SKM-1 treated with dmso at 0.1 percent for 144 hours (cell line): ENCODE measurements at regions not wholly inside any gene's neighbourhood (a gene's known extent, or its start where the extent isn't known, plus 50 kb on each side); places are given as distances from the start of the nearest gene placed in this dataset.
A peak's percentile ranks its signal among the peaks of the same experiment; 100 is the strongest.
"Not testable (repeated sequence)": the region's sequence is repeated elsewhere in the genome, so short reads cannot be mapped to it uniquely, and the experiment has no call there.

Experiments
- DNase-seq: peaks from one replicate; lab custom pipeline; 2025; ENCODE audit not compliant: unreplicated experiment; lab: John Stamatoyannopoulos, UW

DNA sequence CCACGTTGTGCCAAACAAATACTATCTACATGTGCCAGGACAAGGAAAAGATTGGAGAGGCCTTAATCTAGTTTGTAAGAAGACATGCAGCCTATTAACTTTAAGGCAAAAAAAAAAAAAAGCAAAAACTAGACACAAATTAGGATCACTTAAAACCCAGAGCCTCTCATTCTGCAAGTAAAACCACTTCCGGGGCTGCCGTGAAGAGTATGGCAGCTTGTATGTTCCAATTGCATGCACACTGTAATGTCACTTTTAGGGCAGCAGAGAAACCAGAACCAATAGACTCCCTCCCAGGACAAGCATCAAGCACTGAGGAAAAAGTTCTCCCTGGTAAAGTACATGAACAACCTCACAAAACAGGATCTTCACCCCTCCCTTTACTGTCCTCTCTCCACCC, 70.6 kb downstream of the RSL24D1 start:
- DNase-seq, result no peak

DNA sequence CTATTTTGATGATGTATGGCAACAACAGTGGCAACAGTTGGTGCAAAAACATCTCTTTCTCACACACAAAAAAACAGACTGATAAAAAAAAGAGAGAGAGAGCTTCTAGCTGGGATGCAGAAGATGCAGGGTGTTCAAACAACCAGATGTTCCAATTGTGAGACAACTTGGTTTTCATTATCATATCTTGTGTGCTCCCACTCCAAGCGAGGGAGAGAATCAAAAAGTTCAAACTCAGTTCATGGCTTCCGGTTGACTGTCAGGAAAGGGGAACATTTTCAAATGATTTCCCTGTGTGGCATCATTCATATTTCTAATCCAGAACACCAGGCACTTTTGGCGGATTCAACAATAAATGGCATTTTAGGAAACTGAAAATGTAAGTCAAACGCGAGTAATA, 72.1 kb downstream of the RSL24D1 start:
- no peak for DNase-seq

DNA sequence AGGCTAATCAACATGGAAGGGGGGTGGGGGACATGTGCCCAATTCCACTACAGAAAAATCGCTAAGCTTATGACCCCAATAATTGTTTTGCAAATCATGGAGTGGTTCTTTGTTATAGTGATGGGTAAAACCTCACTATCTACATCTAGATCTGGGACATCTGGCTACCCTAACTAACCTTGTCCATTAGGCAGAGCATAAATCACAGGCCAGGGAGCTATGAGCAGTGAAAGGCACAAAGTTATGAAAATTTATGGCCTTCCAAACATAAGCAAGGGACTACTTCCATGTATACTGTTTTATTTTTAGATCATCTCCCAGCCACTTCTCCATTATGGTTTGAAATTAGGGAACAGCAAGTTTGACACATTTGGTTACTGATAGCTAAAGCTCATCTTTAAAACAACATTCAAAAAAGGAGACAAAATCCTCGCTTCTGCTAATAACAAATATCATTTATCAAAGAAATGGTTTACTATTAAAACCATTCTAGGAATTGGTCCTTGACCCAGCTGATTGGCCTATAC, 78.3 kb downstream of the RSL24D1 start:
- DNase-seq, result no peak

DNA sequence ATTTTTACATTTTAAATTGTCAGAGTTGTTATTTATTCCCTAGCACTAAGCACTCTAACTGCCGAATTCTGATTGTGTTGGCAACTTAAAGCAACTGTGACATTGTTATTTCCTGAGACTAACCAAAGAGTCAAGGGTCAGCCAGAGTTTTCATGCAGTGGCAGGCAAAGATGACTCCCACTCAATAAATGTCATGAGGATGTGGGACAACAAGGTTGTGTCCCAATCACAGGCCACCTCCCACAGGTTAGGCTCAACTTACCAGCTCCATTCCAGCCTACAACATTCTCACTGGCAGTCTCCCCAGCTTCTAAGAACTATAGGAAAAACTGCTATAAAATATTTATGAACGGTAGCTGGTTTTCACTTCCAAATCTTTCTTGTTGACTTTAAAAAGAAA, 80.1 kb downstream of the RSL24D1 start:
- DNase-seq, result no peak

DNA sequence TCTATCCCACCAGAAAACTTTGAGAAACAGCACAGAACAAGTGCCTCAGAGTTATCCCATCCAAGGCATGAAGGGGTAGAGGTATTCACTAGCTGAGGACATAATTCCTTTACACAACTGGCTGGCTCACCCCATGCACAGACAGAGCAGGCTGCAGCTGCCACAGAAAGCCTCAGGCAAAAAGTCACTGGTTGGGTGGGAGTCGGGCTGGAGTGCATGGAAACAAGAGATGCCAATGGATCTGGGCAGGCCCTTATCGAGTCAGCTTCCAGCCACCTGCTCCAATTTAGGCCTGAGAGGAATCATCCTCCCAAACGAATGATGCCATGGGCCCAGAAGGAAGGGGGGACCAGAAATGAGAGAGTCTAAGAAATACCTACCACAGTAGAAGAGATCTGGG, 83.0 kb downstream of the RSL24D1 start:
- DNase-seq, result no peak

DNA sequence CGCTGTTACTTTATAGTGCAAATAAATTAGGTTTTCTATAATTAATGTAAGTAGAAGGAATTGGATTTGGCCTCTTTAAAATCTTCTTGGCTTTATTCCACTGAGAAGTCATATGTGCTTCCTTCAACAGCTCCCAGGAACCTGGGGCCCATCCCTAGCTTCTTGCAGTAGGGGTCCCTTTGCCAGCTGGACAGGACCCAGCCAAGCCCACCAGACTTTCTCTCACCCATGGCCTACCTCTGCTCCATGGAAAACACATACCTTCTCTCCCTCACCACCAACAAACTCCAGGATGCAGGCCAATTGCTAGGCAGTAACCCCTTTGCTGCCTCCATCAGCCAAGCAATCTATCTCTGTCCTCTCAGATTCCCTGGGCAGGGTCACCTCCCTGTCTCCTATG, 84.0 kb downstream of the RSL24D1 start:
- DNase-seq, result no peak

DNA sequence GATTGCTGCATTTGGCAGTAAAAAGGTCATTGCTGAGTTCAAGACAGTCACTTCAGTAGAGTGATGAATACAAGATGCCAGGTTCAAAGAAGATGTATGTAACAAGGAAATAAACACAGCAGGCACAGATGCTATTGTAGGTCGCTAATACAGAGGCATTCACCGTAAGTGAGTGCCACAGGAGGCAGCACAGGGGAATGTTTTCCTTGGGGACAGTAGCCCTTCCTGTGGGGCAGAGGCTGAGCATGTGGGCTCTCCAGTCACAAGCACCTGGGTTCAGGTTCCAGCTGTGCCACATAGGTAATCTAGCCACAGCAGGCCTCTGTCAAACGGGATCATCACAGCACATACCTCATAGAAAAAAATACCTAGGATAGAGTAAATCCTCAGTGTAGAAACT, 86.3 kb downstream of the RSL24D1 start:
- no peak for DNase-seq

DNA sequence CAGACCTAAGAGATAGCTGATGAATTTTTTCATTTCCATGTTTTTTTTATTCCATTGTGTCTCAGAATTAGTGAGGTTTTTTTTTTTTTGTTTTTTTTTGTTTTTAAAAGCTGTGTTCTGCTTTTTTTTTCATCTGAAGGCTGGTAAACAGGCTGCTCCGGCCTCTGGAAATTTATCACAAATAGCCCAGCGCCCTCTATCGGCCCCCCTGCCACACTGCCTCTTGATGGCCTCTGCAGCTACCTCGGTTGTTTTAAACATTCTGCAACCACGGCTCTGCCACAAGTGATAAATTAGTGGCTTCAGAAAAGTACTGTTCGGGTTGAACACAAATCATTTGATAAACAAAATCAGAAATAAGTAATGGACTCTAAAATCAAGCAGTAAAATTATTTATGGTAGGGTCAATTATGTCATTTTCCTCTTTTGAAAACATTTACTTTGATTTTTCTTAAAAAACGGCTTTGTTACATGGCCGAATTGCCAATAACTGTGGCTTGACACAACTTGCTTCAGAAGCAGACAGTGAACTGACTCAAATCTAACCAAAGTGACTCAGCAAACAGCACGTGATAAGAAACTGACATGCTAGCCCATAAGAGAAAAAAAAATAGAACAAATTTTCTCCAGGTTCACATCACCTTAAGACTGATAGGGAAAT, 87.8 kb downstream of the RSL24D1 start:
- DNase-seq, result peak; percentile 40

DNA sequence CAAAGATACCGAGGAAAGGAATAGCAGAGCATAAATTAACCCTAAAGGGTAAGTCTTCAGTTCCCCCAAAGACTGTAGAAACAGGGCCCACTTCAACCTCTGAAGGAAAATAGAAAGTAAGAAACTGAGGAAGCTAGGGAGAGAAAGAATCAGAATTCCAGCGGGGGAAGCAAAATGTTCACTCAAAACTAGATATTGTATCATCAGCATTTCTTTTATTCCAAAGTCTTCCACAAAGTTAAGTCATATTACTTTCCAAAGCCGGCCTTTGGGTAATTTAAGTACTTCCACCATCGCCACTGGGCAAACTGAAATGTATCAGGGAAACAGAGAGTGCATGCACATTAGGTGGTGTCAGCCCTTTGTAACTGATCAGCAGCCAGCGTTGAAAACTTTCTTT, 88.3 kb downstream of the RSL24D1 start:
- DNase-seq, result no peak

DNA sequence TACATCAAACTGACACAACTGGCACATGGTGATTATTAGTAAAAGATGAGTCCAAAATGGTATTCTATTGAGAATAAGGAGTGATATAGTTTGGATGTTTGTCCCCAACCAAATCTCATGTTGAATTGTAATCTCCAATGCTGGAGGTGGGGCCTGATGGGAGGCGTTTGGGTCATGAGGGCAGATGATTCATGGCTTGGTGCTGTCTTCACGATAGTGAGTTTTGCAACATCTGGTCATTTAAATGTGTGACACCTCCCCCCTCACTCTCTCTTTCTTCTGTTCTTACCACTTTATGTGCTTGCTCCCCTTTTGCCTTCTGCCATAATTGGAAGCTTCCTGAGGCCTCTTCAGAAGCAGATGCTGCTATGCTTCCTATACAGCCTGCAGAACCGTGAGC, 90.6 kb downstream of the RSL24D1 start:
- DNase-seq, result no peak

DNA sequence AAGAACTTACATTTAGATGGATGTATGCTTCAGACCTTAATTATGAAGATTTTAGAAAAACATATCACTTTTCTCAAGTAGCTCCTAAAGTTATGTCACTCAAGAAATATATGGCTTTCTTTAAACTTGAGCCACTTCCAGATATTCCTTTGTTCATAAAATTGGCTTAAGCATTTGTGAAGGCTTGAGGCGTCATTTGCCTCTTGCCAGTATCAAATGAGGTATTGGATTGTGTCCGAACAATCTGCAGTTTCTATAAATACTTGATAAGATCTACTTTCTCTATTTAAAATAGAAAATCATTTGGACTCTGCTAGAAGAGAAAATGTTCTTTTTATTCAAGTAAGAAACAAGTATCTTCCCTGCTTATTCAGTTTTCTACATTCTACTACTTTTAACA, 102.6 kb downstream of the RSL24D1 start:
- no peak for DNase-seq

DNA sequence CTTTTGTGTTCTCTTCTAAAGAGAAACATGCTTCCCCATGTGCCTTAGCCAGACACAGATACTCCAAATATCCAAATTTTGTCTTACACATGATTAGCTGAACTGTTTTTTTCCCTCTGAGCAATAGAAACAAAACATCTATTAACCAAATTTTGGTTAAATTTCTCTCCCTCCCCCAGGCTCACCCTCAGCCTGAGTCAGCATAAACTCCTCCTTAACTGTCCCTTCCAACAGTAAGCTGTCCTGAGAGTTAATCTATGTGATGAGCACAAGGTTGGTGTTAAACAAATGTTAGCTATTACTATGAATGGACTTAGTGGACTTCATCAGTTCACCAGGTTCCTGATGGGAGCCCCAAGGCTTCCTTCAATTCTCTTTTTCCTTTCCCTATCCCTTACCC, 108.5 kb downstream of the RSL24D1 start:
- no peak for DNase-seq

DNA sequence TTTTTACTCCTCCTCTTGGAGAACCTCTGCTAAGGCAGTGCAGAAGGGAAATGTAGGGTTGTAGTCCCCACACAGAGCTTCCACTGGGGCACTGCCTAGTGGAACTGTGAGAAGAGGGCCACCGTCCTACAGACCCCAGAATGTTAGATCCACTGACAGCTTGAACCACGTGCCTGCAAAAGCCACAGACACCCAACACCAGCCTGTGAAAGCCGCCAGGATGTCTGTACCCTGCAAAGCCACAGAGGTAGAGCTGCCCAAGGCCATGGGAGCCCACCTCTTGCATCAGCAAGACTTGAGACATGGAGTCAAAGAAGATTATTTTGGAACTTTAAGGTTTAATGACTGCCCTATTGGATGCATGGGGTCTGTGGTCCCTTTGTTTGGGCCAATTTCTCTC, 112.1 kb downstream of the RSL24D1 start:
- no peak for DNase-seq

DNA sequence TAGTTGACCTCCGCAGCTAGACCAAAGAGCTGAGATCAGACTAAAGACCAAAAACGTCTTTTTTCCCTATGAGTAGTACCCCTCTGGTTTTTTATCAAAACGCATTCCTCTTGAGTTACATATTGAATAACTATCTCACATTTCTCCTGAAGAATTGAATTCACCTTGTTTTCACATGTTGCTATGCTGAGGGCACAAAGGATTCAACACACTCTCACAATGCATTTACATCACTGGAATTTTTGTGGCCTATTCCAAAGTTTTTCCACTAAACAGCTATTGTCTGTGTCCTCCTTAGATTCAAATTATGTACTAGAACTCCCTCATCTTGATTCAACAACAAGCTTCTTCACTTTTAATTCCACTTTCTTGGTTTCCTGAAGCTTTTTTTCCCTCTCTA, 112.5 kb downstream of the RSL24D1 start:
- DNase-seq, result no peak

DNA sequence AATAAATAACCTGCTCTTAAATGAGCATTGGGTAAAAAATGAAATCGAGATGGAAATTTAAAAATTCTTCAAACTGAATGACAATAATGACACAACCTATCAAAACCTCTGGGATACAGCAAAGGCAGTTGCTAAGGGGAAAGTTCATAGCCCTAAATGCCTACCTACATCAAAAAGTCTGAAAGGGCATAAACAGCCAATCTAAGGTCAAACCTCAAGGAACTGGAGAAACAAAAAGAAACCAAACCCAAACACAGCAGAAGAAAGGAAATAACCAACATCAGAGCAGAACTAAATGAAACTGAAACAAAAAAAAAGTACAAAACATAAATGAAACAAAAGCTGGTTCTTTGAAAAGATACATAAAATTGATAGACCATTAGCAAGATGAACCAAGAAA, 119.7 kb downstream of the RSL24D1 start:
- not testable (repeated sequence) for DNase-seq

DNA sequence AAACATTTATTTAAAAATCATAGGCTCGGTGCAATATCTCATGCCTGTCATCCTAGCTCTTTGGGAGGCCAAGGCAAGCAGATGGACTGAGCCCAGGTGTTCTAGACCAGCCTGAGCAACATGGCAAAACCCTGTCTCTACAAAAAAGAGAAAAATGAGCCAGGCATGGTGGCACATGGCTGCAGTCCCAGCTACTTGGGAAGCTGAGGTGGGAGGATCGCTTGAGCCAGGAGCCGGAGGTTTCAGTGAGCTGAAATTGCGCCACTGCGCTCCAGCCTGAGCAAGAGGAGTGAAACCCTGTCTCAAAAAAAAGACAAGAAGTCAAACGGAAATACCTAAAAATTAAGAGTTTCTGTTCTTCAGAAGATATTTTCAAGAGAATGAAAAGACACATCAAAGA, 122.3 kb downstream of the RSL24D1 start:
- DNase-seq, result no peak

DNA sequence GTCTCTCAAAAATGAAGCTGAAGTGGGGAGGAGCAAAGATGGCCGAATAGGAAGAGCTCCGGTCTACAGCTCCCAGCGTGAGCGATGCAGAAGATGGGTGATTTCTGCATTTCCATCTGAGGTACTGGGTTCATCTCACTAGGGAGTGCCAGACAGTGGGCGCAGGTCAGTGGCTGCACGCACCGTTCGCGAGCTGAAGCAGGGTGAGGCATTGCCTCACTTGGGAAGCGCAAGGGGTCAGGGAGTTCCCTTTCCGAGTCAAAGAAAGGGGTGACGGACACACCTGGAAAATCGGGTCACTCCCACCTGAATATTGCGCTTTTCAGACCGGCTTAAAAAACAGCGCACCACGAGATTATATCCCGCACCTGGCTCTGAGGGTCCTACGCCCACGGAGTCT, 132.8 kb downstream of the RSL24D1 start:
- not testable (repeated sequence) for DNase-seq

DNA sequence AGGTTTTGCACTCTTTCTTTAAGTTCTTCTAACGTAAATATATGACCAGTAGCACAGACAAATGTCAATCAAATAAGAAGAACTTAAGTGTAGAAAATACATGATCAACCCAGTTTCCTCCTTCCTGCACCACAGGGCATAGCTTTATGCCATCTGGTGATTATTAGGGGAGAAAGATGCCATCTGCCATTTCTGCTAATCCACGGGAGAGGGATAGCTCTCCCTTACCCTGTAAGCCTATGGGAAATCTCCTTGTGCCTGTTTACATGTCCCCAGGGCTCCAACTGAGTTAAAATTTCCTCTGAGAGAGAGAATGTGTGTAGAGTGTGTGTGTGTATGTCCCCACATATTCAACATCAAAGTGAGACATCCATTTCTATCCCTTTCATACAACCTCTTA, 135.9 kb downstream of the RSL24D1 start:
- no peak for DNase-seq

DNA sequence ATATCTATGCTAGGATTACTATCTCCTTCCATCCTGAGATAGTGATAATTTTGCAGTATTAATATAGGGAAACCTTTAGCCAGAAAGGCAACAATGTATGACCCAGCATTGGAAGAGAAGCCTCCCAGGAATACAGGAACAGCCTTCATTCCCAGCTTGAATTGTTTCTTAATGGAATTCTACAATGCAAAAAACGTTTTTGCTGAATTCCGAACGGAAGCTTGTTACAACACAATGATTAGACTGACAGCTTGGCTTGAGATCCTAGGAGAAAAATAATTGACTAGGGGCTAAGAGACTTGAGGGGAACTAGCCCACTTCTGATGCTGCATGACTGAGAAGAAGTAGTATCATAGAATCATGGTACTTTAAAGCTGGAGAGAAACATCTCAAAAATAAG, 140.2 kb downstream of the RSL24D1 start:
- DNase-seq, result no peak

DNA sequence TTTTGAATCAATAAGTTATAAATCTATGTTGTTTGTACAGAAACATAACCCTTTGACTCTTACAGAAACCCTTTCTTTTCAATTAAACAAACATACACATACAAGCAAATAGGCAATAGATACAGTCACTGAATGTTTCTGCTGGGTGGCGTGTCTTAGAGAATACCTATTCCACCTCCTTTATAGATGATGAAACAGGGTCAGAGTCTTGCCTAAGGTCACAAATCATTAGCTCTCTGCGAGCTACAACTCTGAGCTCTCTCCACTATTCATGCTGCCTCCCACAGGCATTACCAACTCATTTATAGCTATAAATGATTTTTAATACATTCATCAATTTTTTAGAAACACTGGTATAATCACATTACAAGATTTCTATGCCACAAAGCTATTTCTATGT, 152.6 kb downstream of the RSL24D1 start:
- no peak for DNase-seq

DNA sequence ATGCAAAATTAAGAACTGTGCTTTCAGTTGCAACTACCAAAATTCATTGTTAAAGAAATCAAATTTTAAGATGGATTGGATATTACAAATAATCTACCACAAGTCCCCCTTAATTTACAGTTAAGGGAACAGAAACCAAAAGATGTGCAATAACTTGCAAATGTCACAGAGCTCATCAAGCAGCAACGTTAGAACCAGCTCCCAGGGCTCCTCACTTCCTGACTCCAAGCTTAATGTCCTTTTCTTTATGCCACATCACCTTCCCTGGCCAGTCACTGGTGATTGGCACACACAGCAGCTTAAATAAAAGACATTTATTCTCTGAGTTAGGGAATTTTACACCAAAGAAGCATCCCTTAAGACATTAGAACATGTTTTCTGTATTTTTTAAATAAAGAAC, 159.7 kb downstream of the RSL24D1 start:
- no peak for DNase-seq

DNA sequence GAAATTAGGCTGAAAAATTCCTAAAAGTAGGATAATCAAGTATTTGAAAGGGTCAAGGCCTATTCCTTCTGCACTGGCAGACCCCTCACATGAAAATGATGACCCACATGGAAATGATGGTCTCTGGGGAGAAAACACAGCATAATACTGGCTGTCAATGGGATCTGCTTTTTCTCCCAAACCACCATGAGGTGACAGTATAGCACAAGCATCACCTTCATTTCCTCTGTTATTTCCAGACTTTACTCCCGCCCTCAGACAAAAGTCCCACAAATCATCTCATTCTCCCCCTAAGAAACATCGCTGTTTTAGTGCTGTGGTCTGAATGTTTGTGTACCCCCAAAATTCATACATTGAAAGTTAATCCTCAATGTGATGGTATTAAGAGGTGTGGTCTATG, 161.0 kb downstream of the RSL24D1 start:
- DNase-seq, result no peak

DNA sequence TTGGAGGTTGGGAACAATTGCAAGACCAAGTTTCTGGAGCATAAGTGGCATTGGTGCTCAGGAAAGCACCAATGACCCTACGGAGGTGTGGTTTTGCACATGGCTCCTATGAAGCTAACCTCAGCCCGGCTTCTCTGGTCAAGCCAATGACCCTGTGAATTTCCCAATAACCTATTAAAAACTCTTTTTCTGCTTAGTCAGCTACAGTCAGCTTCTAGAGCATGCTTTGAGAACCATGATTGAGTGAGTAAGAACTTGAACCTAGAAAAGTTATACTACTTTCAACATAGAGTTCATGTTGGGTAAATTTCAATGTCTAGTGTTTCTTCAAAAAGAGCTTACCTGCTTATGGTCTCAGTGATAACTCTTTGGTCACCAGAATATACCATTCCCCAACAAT, 163.2 kb downstream of the RSL24D1 start:
- no peak for DNase-seq
